Mesothelial cell of epicardium (in vitro differentiated cells): ENCODE measurements at regions not wholly inside any gene's neighbourhood (a gene's known extent, or its start where the extent isn't known, plus 50 kb on each side); places are given as distances from the start of the nearest gene placed in this dataset.

Experiments
- DNase-seq, 2 experiments: peaks; one replicate each; pipeline ENCODE4 v3.0.0; 2021; ENCODE audit warnings: low spot score in 2 of 2; ENCODE audit not compliant: unreplicated experiment in 2 of 2
- H3K27ac Mint-ChIP-seq: 2 replicates; pipeline ENCODE4 v1.8.0; 2021; ENCODE audit warnings: mixed read lengths
- H3K27me3 Mint-ChIP-seq: 2 replicates; pipeline ENCODE4 v1.8.0; 2021; ENCODE audit warnings: low read depth, mixed read lengths
- H3K36me3 Mint-ChIP-seq: 2 replicates; pipeline ENCODE4 v1.8.0; 2021; ENCODE audit warnings: mixed read lengths
- H3K4me1 Mint-ChIP-seq: 2 replicates; pipeline ENCODE4 v1.8.0; 2021; ENCODE audit warnings: mixed read lengths
- H3K4me3 Mint-ChIP-seq: 2 replicates; pipeline ENCODE4 v1.8.0; 2021; ENCODE audit warnings: mild to moderate bottlenecking, moderate library complexity, mixed read lengths
- H3K9me3 Mint-ChIP-seq: 2 replicates; pipeline ENCODE4 v1.8.0; 2021; ENCODE audit warnings: mixed read lengths
- CTCF ChIP-seq: fragments of 200-600 bp; sonication (generic); IDR thresholded peaks from one replicate; pipeline ENCODE4 v1.5.0; 2021; ENCODE audit warnings: antibody characterized with exemption; ENCODE audit not compliant: unreplicated experiment

- H3K4me1 Mint-ChIP-seq, result peaks cover 3% of the 10 kb centered on the region
- no peak for TF ChIP-seq CTCF
- H3K27me3 Mint-ChIP-seq, result peaks cover under 1% of the 10 kb centered on the region
- DNase-seq, result no peak
- H3K9me3 Mint-ChIP-seq, result peaks cover 43% of the 10 kb centered on the region
- no peak overlapping the region for H3K27ac Mint-ChIP-seq
- H3K4me3 Mint-ChIP-seq, result no peak overlapping the region
- H3K36me3 Mint-ChIP-seq, result peaks cover 4% of the 10 kb centered on the region
These were observed 198.7 kb upstream of the ZNF507 start for GRCh38 chr19:32146664-32147063.

- no peak for TF ChIP-seq CTCF
- DNase-seq, result no peak
- Mint-ChIP-seq H3K4me3 (no peak overlapping the region), H3K27ac (no peak overlapping the region), H3K9me3 (peaks cover 39% of the 10 kb centered on the region), H3K27me3 (peaks cover 3% of the 10 kb centered on the region), H3K4me1 (no peaks in the 10 kb centered on the region), H3K36me3 (peaks cover 4% of the 10 kb centered on the region)
These were observed 194.8 kb upstream of the ZNF507 start for GRCh38 chr19:32150605-32151004.

- Mint-ChIP-seq H3K27me3 (peaks cover 6% of the 10 kb centered on the region), H3K27ac (no peak overlapping the region), H3K9me3 (peaks cover 27% of the 10 kb centered on the region), H3K4me1 (no peaks in the 10 kb centered on the region), H3K36me3 (no peaks in the 10 kb centered on the region), H3K4me3 (no peak overlapping the region)
- no peak for DNase-seq
- no peak for TF ChIP-seq CTCF
These were observed 191.0 kb upstream of the ZNF507 start for GRCh38 chr19:32154418-32154817.

GRCh38 chr19:32164384-32164992, 180.9 kb upstream of the ZNF507 start:
- Mint-ChIP-seq H3K4me1 (peaks cover 5% of the 10 kb centered on the region), H3K4me3 (no peak overlapping the region), H3K27me3 (peaks cover 25% of the 10 kb centered on the region), H3K9me3 (no peaks in the 10 kb centered on the region), H3K36me3 (no peaks in the 10 kb centered on the region), H3K27ac (no peak overlapping the region)
- TF ChIP-seq CTCF, result no peak
- no peak for DNase-seq

- no peaks in the 10 kb centered on the region for H3K36me3 Mint-ChIP-seq
- no peak overlapping the region for H3K4me3 Mint-ChIP-seq
- no peak overlapping the region for H3K27ac Mint-ChIP-seq
- peaks cover 5% of the 10 kb centered on the region for H3K4me1 Mint-ChIP-seq
- no peaks in the 10 kb centered on the region for H3K9me3 Mint-ChIP-seq
- DNase-seq, result no peak
- no peak for TF ChIP-seq CTCF
- peaks cover 25% of the 10 kb centered on the region for H3K27me3 Mint-ChIP-seq
These were observed 180.3 kb upstream of the ZNF507 start for GRCh38 chr19:32165141-32165540.

- no peak for TF ChIP-seq CTCF
- Mint-ChIP-seq H3K4me1 (peaks cover 5% of the 10 kb centered on the region), H3K27ac (no peak overlapping the region), H3K36me3 (no peaks in the 10 kb centered on the region), H3K27me3 (peaks cover 25% of the 10 kb centered on the region), H3K9me3 (no peaks in the 10 kb centered on the region), H3K4me3 (no peak overlapping the region)
- no peak for DNase-seq
These were observed 179.7 kb upstream of the ZNF507 start for GRCh38 chr19:32165750-32166149.
